ENCODE measurements at regions not wholly inside any gene's neighbourhood (a gene's known extent, or its start where the extent isn't known, plus 50 kb on each side); places are given as distances from the start of the nearest gene placed in this dataset.

GRCh38 chr3:124117486-124117885, 125.6 kb upstream of the ROPN1 start:
- no peak for TF ChIP-seq EP300 (IDR thresholded peaks at IDR 0.05)
- TF ChIP-seq POLR2A (IDR thresholded peaks at IDR 0.05) = no peak
- no peak for TF ChIP-seq CTCF (IDR thresholded peaks at IDR 0.05)
